HepG2 (cell line): ENCODE measurements at regions not wholly inside any gene's neighbourhood (a gene's known extent, or its start where the extent isn't known, plus 50 kb on each side); places are given as distances from the start of the nearest gene placed in this dataset.

Experiments
- ATAC-seq: fragments of 200-7000 bp; cut with Tn5 transposase; 3 replicates; pipeline ENCODE4 v1.9.1; 2020; ENCODE audit warnings: mild to moderate bottlenecking, moderate library complexity
- BruUV-seq: library from RNA; stranded (reverse); fragments of 400-500 nt; replicated peaks from 2 replicates; lab custom pipeline; 2021; lab: Mats Ljungman, UMichigan
- CTCF ChIA-PET: fragments of 300-600 bp; formaldehyde crosslinking; extraction: SDS; loops from one replicate; lab custom pipeline; 2021; ENCODE audit warnings: low total read pairs, inconsistent platforms, low intra/inter-chr PET ratio; lab: Yijun Ruan, JAX
- POLR2A ChIA-PET: fragments of 350-600 bp; sonication (Branson Sonifier 250); formaldehyde crosslinking; loops from one replicate; lab custom pipeline; 2020; ENCODE audit warnings: antibody characterized with exemption, inconsistent platforms; lab: Yijun Ruan, JAX
- DNase-seq: peaks from one replicate; pipeline ENCODE4 v3.0.0-alpha.2; 2015; ENCODE audit warnings: low spot score
- FAIRE-seq: peaks from 3 replicates; lab custom pipeline; 2011; peaks lifted over from hg19 to GRCh38; lab: Jason Lieb, UNC
- H2AFZ ChIP-seq: one replicate; pipeline ENCODE4 v1.6.1; 2011; ENCODE audit warnings: low read length, inconsistent platforms
- H3K27ac ChIP-seq: fragments of 300-600 bp; 3 replicates; pipeline ENCODE4 v1.8.0; 2011; ENCODE audit warnings: mixed run types, mild to moderate bottlenecking, mixed read lengths, low read length, inconsistent platforms; ENCODE audit not compliant: insufficient read depth; ENCODE audit errors: extremely low read length
- H3K27me3 ChIP-seq, 2 experiments: fragments of 200-600 bp in 1 of 2; 2 replicates in 1 of 2; 3 replicates in 1 of 2; pipeline versions ENCODE4 v1.6.0 to v1.8.0; 2011; ENCODE audit warnings: low read length in 2 of 2, mild to moderate bottlenecking in 2 of 2, moderate library complexity in 2 of 2, inconsistent platforms in 1 of 2; ENCODE audit not compliant: insufficient read depth in 2 of 2, control insufficient read depth in 1 of 2
- H3K36me3 ChIP-seq, 2 experiments: fragments of 200-600 bp in 1 of 2; replicated peaks in 1 of 2; 2 replicates in 1 of 2; 3 replicates in 1 of 2; pipeline versions ENCODE4 v1.5.1 to v1.8.0; 2011; ENCODE audit warnings: low read length in 2 of 2, inconsistent platforms in 1 of 2; ENCODE audit not compliant: insufficient read depth in 2 of 2, control insufficient read depth in 1 of 2
- H3K4me1 ChIP-seq: 2 replicates; pipeline ENCODE4 v1.5.1; 2012; ENCODE audit warnings: low read length, inconsistent platforms; ENCODE audit not compliant: insufficient read depth
- H3K4me2 ChIP-seq: 2 replicates; pipeline ENCODE4 v1.6.0; 2011; ENCODE audit warnings: low read depth, low read length, inconsistent platforms
- H3K4me3 ChIP-seq, 3 experiments: fragments of 200-600 bp in 1 of 3; sonication (generic), shearing (Covaris generic) in 1 of 3; replicated peaks in 1 of 3; 2 replicates each; pipeline ENCODE4 v1.5.1; 2011 to 2016; ENCODE audit warnings: low read length in 3 of 3, inconsistent platforms in 2 of 3, low read depth in 2 of 3, mild to moderate bottlenecking in 2 of 3, control low read depth in 1 of 3, mixed read lengths in 1 of 3; ENCODE audit not compliant: insufficient read depth in 1 of 3
- H3K79me2 ChIP-seq: one replicate; pipeline ENCODE4 v1.6.1; 2011; ENCODE audit warnings: low read length, inconsistent platforms; ENCODE audit not compliant: insufficient read depth
- H3K9ac ChIP-seq: 2 replicates; pipeline ENCODE4 v1.6.0; 2011; ENCODE audit warnings: mild to moderate bottlenecking, low read depth, low read length, inconsistent platforms; ENCODE audit not compliant: insufficient read depth
- H3K9me3 ChIP-seq: 2 replicates; pipeline ENCODE4 v1.5.1; 2012; ENCODE audit warnings: mild to moderate bottlenecking, low read length
- H4K20me1 ChIP-seq: 2 replicates; pipeline ENCODE4 v1.6.0; 2011; ENCODE audit warnings: inconsistent platforms, mild to moderate bottlenecking, low read length, moderate library complexity; ENCODE audit not compliant: insufficient read depth
- MAFF ChIP-seq: IDR thresholded peaks from 2 replicates; pipeline ENCODE4 v1.6.1; 2011; ENCODE audit warnings: low read depth, low read length, improper control_type of control experiment
- MAFK ChIP-seq, 2 experiments: IDR thresholded peaks in 1 of 2; conservative IDR thresholded peaks in 1 of 2; 2 replicates each; pipeline ENCODE4 v1.6.1; 2011; ENCODE audit warnings: improper control_type of control experiment in 2 of 2, low read length in 2 of 2
- RARA ChIP-seq: IDR thresholded peaks from 2 replicates; pipeline ENCODE4 v1.6.1; 2016; ENCODE audit warnings: missing genetic modification reagents, missing compliant biosample characterization
- ZNF570 ChIP-seq: sonication (generic); formaldehyde crosslinking; IDR thresholded peaks from 2 replicates; pipeline ENCODE4 v1.4.0; 2020; ENCODE audit warnings: mild to moderate bottlenecking, missing genetic modification reagents, borderline replicate concordance
- WGBS: methylation state at CpG from one replicate; pipeline ENCODE4 v1.1.6; 2017; ENCODE audit warnings: low lambda C conversion rate; 5-methylcytosine and 5-hydroxymethylcytosine counted together
- in situ Hi-C: cut with HindIII; loops from 2 replicates; pipeline ENCODE4 v1.10.0; 2017; ENCODE audit warnings: low pct_unique_long_range_greater_than_20kb; ENCODE audit not compliant: extremely low pct_ligation_motif_present
- intact Hi-C: fragments of 100-400 bp; cut with micrococcal nuclease; formaldehyde crosslinking; loops from one replicate; pipeline ENCODE4 v1.10.0; 2022; ENCODE audit not compliant: unreplicated experiment
- TF ChIP-seq, protein P1 (sequence below): IDR thresholded peaks from 2 replicates; pipeline ENCODE4 v1.6.1; 2016; ENCODE audit warnings: low read depth, control low read depth
- TF ChIP-seq, protein P2 (sequence below): sonication (generic); formaldehyde crosslinking; IDR thresholded peaks from 2 replicates; pipeline ENCODE4 v1.8.0; 2022; ENCODE audit warnings: missing genetic modification reagents, mild to moderate bottlenecking, borderline replicate concordance
- TF ChIP-seq, protein P3 (sequence below): sonication (generic); formaldehyde crosslinking; IDR thresholded peaks from 2 replicates; pipeline ENCODE4 v1.9.0; 2021; ENCODE audit warnings: missing genetic modification reagents, borderline replicate concordance

DNA sequence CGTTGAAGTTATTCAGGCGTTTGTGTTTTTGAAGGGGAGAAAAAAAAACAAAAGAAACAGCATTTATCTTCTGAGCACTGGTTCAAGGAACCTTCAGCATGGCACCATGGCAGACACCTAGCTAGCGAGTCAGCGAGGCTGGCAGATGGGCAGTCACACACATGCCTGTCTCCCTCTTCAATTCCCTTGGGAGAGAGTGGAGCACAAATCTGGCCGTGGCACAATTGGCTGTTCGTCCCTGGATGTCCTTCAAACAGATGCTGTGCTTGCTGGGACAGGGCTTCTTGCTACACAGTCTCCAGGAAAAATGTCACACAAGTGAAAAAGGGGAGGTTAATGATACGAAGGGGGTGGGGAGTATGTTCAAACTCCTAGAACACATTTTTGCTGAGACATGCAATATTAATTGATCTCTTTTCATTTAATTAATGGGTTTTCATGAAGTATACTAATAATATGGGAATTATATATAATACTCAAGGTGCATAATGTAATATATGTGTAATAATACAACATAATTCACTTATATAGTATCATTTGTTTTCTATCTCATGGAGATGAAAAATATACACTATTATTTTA, 1674.5 kb upstream of the SLC10A2 start:
- ATAC-seq (no peak), FAIRE-seq (no peak)
- POLR2A ChIA-PET, result no interaction called here
- TF ChIP-seq MAFF (peak; percentile 48; the same call in 1 of the 2 replicates), ZNF570 (CRISPR knock-in tag) (no peak), RARA (CRISPR knock-in tag) (no peak), MAFK (conservative IDR thresholded peaks at IDR 0.05 in 1 of 2, IDR thresholded peaks at IDR 0.05 in 1 of 2; ENCODE audit: low read length in 2 of 2) (peak; percentile 40 to 84; a peak in 3 of 4 replicates)
- TF ChIP-seq, protein P1, sequence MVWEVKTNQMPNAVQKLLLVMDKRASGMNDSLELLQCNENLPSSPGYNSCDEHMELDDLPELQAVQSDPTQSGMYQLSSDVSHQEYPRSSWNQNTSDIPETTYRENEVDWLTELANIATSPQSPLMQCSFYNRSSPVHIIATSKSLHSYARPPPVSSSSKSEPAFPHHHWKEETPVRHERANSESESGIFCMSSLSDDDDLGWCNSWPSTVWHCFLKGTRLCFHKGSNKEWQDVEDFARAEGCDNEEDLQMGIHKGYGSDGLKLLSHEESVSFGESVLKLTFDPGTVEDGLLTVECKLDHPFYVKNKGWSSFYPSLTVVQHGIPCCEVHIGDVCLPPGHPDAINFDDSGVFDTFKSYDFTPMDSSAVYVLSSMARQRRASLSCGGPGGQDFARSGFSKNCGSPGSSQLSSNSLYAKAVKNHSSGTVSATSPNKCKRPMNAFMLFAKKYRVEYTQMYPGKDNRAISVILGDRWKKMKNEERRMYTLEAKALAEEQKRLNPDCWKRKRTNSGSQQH (CRISPR knock-in tag), result no peak
- TF ChIP-seq, protein P2, sequence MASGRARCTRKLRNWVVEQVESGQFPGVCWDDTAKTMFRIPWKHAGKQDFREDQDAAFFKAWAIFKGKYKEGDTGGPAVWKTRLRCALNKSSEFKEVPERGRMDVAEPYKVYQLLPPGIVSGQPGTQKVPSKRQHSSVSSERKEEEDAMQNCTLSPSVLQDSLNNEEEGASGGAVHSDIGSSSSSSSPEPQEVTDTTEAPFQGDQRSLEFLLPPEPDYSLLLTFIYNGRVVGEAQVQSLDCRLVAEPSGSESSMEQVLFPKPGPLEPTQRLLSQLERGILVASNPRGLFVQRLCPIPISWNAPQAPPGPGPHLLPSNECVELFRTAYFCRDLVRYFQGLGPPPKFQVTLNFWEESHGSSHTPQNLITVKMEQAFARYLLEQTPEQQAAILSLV, result no peak
- TF ChIP-seq, protein P3, sequence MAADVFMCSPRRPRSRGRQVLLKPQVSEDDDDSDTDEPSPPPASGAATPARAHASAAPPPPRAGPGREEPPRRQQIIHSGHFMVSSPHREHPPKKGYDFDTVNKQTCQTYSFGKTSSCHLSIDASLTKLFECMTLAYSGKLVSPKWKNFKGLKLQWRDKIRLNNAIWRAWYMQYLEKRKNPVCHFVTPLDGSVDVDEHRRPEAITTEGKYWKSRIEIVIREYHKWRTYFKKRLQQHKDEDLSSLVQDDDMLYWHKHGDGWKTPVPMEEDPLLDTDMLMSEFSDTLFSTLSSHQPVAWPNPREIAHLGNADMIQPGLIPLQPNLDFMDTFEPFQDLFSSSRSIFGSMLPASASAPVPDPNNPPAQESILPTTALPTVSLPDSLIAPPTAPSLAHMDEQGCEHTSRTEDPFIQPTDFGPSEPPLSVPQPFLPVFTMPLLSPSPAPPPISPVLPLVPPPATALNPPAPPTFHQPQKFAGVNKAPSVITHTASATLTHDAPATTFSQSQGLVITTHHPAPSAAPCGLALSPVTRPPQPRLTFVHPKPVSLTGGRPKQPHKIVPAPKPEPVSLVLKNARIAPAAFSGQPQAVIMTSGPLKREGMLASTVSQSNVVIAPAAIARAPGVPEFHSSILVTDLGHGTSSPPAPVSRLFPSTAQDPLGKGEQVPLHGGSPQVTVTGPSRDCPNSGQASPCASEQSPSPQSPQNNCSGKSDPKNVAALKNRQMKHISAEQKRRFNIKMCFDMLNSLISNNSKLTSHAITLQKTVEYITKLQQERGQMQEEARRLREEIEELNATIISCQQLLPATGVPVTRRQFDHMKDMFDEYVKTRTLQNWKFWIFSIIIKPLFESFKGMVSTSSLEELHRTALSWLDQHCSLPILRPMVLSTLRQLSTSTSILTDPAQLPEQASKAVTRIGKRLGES (CRISPR knock-in tag), result no peak
- TF ChIP-seq, all 625 proteins: peak for 2
- no peak overlapping the region for H3K4me3 ChIP-seq
- intact Hi-C loops, result no loop called here
- peaks cover 14% of the 10 kb centered on the region for H3K9me3 ChIP-seq
- no peak overlapping the region for H3K27ac ChIP-seq
- no peaks in the 10 kb centered on the region for H3K27me3 ChIP-seq
- 19% methylated on average over 7 of the region's 7 CpGs for WGBS
- CTCF ChIA-PET, result no interaction called here
- H3K4me1 ChIP-seq, result no peaks in the 10 kb centered on the region
- in situ Hi-C loops, result no loop called here
- H3K9ac ChIP-seq, result no peak overlapping the region
- H3K79me2 ChIP-seq, result no peaks in the 10 kb centered on the region
- no peak overlapping the region for H2AFZ ChIP-seq
- H4K20me1 ChIP-seq, result no peaks in the 10 kb centered on the region
- no peaks in the 10 kb centered on the region for H3K36me3 ChIP-seq
- H3K4me2 ChIP-seq, result no peak overlapping the region
- BruUV-seq, result no TSS peak
- DNase-seq, result no peak
